ENCODE measurements at regions not wholly inside any gene's neighbourhood (a gene's known extent, or its start where the extent isn't known, plus 50 kb on each side); places are given as distances from the start of the nearest gene placed in this dataset.

GRCh38 chr1:2861143-2861987 lies 59.9 kb upstream of the TTC34 start:
- TF ChIP-seq POLR2A (IDR thresholded peaks at IDR 0.05; ENCODE audit: low read depth, low read length) = no peak
- no peak for TF ChIP-seq ELK1 (IDR thresholded peaks at IDR 0.05; ENCODE audit: borderline replicate concordance, low read depth, low read length)
- no peak for TF ChIP-seq RAD21 (IDR thresholded peaks at IDR 0.05; ENCODE audit: low read length)
- no peak for TF ChIP-seq CTCF (conservative IDR thresholded peaks at IDR 0.05; ENCODE audit: low read depth, low read length)

All from IMR-90 (cell line).